Uterus (tissue), 2 donors: ENCODE measurements at regions not wholly inside any gene's neighbourhood (a gene's known extent, or its start where the extent isn't known, plus 50 kb on each side); places are given as distances from the start of the nearest gene placed in this dataset.

Experiments used
- CTCF ChIP-seq, 4 experiments: fragments of 200-600 bp in 2 of 4; fragments of 450-650 bp in 2 of 4; sonication (generic) in 2 of 4; IDR thresholded peaks; one replicate each; pipeline ENCODE4 v1.5.1; 2016 to 2019; ENCODE audit warnings: antibody characterized with exemption in 4 of 4, mild to moderate bottlenecking in 2 of 4, moderate library complexity in 1 of 4
- POLR2A ChIP-seq, 2 donors: fragments of 450-650 bp; IDR thresholded peaks; one replicate each; pipeline ENCODE4 v1.6.1; 2016; ENCODE audit warnings: antibody characterized with exemption in 2 of 2, mild to moderate bottlenecking in 1 of 2, moderate library complexity in 1 of 2

- no peak for TF ChIP-seq CTCF (IDR thresholded peaks at IDR 0.05)
- no peak for TF ChIP-seq POLR2A (IDR thresholded peaks at IDR 0.05)
These were observed 115.5 kb upstream of the EDNRA start for GRCh38 chr4:147365396-147365795.
